ENCODE measurements at regions not wholly inside any gene's neighbourhood (a gene's known extent, or its start where the extent isn't known, plus 50 kb on each side); places are given as distances from the start of the nearest gene placed in this dataset.

- in situ Hi-C loops (cut with MboI; ENCODE audit: low sequenced_read_pairs) = loop anchor here (25.0 kb wide), 1 partner anchor 1524 kb away; no protein-coding TSS in a partner anchor
Observed at GRCh38 chr5:18311266-18311665, 677.0 kb downstream of the TAF11L14 start.

DNA sequence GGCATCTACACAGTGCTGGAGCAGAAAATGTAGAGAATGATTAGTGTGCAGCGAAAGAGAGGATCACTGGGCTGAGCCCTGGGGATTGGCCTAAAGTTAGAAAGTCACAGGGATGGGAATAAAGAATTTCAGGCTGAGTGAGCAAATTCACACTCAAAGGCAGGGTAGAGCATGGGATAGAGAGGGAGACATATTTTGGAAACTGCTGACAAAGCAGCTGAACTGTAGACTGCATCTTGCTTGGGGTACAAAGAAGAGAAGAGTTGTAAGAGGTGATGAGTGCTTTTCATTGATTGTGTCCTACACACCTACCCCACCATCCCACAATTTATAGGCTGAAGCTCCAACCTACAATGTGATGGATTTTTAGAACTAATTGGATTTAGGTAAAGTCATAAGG lies 677.8 kb downstream of the TAF11L14 start:
- in situ Hi-C loops (cut with MboI; ENCODE audit: low sequenced_read_pairs) = loop anchor here (25.0 kb wide), 1 partner anchor 1525 kb away; no protein-coding TSS in a partner anchor

- in situ Hi-C loops (cut with MboI; ENCODE audit: low sequenced_read_pairs) = loop anchor here (25.0 kb wide), 1 partner anchor 1527 kb away; no protein-coding TSS in a partner anchor
Observed at GRCh38 chr5:18314192-18314778, 680.0 kb downstream of the TAF11L14 start.

DNA sequence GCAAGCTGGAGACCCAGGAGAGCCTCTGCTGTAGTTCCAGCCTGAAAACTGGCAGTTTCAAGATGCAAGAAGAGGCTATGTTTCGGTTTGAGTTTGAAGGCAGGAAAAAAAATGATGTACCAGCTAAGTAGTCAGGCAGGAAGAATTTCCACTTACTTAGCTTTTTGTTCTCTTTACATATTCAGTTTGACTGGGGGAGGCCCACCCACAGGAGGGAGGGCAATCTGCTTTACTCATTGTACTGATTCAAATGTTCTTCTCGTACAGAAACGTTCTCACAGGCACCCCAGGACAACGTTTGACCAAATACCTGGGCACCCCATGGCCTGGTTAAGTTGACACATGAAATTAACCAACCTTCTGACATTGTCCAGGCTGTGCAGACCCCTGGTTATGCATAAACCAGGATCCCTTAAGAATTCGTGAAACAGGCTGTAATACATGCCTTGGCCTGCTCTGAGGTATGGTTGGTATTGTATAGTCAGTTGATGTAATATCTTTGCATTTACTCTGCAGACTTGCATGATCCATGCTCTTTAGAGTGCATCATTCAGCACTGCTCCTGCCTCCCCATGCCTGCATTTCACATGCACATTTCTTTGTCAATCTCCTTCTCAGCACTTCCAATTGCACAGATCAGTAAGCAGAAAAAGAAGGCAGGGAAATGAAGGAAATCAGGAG lies 687.1 kb downstream of the TAF11L14 start:
- in situ Hi-C loops (cut with MboI; ENCODE audit: low sequenced_read_pairs) = loop anchor here (25.0 kb wide), 1 partner anchor 1534 kb away; no protein-coding TSS in a partner anchor

DNA sequence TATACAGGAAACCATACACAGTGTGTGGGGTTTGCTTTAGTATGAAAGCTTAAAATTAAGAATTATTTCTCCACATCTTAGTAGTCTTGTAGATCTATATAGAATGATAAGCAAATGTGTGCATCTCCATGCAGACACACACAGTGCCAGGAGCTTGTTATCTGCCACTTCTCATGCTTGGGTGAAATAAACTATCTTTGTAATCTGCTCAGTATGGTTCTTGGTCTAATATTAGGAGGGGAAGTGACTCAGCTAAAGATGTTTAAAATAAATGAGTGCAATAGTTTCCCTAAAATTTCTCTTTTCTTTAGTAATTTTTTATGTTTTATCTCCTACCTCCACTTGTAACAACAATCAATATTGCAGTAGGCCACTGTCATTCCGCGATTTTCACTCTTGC lies 689.6 kb downstream of the TAF11L14 start:
- in situ Hi-C loops (cut with MboI; ENCODE audit: low sequenced_read_pairs) = loop anchor here (25.0 kb wide), 1 partner anchor 1537 kb away; no protein-coding TSS in a partner anchor

DNA sequence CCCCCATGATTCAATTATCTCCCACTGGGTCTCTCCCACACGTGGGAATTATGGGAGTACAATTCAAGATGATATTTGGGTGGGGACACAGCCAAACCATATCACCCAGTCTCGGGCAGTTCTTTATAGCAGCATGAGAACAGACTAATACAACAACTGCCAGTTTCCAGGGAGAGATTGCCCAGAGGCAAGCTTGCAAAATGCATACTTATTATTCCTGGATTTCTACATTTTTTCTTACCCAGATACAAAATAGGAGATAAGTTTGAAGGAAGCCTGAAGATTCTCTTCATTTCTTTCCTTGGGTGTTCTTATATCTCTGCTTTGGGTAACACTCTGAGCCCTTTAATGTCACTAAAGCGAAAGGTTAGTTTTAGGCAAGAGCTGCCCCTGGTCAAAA lies 691.2 kb downstream of the TAF11L14 start:
- in situ Hi-C loops (cut with MboI; ENCODE audit: low sequenced_read_pairs) = no loop called here

GRCh38 chr5:18329328-18329727 lies 695.1 kb downstream of the TAF11L14 start:
- in situ Hi-C loops (cut with MboI; ENCODE audit: low sequenced_read_pairs) = no loop called here

DNA sequence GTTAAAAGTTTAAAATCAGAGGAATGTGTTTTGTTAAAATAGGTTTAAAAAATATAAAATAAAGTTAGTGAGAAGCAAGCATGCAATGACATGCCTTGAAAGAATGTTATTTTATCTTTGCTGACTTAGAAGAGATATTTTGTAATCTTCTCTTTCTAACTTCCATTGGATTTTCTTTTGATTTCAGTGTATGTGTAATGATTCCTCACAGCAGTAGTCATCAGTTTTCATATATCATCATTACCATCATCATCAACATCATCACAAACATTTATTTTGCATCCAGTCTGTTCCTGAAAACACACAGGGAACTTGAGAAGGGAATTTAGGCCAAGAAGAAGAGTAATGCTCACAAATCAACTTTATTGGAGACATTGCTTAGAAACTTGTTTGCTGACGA lies 699.6 kb downstream of the TAF11L14 start:
- in situ Hi-C loops (cut with MboI; ENCODE audit: low sequenced_read_pairs) = no loop called here

- in situ Hi-C loops (cut with MboI; ENCODE audit: low sequenced_read_pairs) = no loop called here
Observed at GRCh38 chr5:18334949-18335348, 700.7 kb downstream of the TAF11L14 start.

DNA sequence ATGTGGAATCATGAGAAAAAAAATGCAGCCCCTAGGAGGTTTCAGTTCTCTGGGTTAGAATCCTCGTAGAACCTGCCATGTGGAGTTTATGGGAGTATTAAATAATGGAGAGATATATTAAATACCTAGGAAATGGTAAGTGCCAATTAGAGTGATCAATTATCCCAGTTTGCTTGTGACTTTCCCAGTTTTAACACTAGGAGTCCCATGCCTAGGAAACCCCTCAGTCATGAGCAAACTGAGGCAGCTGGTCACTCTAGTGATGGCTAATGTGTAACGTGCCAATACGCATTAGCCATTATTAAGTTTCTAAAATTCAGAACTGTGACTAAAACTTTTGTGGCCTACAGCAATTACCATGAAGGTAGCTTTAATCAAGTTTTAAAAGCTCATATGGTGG lies 720.6 kb downstream of the TAF11L14 start:
- in situ Hi-C loops (cut with MboI; ENCODE audit: low sequenced_read_pairs) = no loop called here

DNA sequence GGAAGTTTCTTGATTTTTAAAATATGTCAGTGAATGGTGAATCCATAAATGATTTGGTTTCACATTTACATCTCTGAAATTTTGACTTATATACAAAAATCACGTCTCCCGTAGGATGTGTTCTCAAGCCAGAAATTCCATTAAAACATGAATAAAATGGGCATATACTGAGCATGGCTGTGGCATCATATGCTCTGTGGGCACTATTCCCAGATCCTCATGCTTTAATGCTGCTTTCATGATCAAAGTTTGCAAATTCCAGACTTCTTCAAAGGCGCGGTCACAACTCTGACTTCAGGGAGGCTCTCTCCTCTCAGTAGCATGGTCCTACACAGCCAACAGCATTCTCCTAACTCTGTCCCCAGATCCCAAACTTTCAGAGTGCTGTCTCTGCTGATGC lies 723.2 kb downstream of the TAF11L14 start:
- in situ Hi-C loops (cut with MboI; ENCODE audit: low sequenced_read_pairs) = no loop called here

DNA sequence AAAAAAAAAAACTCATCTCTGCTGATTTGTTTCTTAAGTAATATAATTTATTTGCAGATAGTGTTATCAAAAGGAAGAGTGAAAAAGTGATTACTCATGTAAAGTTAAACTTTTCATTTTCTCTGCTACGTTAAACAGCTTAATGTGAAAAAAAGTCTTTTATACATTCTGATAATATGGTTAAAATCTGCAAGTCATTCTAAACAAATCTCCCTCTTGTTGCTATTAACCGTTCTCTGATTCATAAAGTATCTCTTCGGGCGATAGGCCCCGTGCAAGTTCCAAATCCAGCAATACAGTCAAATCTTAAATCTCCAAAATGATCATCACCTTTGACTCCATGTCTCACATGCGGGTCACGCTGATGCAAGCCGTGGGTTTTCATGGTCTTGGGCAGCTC lies 732.0 kb downstream of the TAF11L14 start:
- in situ Hi-C loops (cut with MboI; ENCODE audit: low sequenced_read_pairs) = no loop called here

- in situ Hi-C loops (cut with MboI; ENCODE audit: low sequenced_read_pairs) = no loop called here
Observed at GRCh38 chr5:18370531-18370930, 736.3 kb downstream of the TAF11L14 start.

DNA sequence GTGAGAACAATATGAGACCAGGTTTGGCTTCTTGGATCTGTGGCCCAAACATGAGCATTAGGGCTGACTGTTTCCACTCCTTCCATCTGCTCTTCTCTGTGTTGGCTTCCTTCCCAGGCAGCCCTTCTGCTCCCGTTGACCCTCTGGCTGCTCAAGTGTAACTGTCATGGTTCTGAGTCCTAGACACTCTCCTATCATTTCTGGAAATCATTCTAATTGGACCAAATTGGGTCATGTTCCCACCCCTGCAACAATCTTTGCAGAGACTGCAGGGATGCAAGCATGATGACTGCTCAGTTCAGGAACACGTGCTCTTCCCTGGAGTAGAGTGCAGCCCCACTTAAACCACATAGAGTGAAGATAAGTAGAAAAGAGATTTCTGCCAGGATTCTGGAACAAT lies 741.4 kb downstream of the TAF11L14 start:
- in situ Hi-C loops (cut with MboI; ENCODE audit: low sequenced_read_pairs) = no loop called here

GRCh38 chr5:18378066-18378465 lies 743.8 kb downstream of the TAF11L14 start:
- in situ Hi-C loops (cut with MboI; ENCODE audit: low sequenced_read_pairs) = no loop called here

DNA sequence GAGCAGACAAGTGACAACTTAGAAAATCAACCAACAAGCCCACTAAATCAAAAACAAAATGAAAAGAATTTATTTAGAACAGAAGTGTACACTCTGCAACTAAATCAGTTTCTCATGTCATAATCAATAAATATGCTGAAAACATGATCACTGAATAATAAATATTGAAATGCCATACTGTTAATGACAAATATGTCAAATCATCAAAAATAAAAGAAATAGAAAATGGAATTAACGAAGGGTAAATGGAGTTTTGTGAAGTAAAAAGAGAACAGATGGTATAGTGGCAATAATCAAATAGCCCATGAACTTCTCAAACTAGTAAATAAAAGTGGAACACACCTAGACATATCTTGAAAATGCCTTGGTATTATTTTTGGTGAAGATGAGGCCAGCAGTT lies 744.9 kb downstream of the TAF11L14 start:
- in situ Hi-C loops (cut with MboI; ENCODE audit: low sequenced_read_pairs) = no loop called here

DNA sequence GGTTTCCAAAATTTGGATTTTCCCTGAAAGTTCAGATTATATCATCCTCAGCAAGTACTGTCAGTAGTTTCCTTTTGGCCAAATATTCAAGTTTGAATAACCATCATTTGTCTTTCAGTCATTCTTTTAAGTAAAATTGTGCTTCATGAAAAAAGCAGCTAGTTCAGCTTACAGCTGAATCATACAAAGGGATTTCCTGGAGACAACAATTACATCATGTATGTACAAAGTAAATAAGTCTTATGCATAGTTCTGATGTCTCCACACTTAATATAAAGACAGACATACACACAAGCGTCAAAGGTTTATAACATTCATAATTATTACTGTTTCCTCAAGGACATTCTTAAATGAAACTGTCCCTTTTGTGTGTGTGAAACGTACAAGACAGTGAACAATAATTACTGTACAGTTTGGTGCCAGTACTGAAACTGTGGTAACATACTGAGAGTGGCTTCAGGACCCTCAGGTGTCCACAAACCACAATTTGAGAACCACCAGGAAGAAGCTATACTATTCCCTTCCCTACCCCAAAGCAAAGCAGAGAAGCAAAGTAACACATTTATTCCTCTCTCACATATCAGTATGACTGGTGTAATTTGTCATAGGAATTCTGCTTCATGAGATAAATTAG lies 746.6 kb downstream of the TAF11L14 start:
- in situ Hi-C loops (cut with MboI; ENCODE audit: low sequenced_read_pairs) = no loop called here

- in situ Hi-C loops (cut with MboI; ENCODE audit: low sequenced_read_pairs) = no loop called here
Observed at GRCh38 chr5:18393565-18394442, 759.5 kb downstream of the TAF11L14 start.

GRCh38 chr5:18394443-18394804 lies 760.2 kb downstream of the TAF11L14 start:
- in situ Hi-C loops (cut with MboI; ENCODE audit: low sequenced_read_pairs) = no loop called here

GRCh38 chr5:18395126-18396110 lies 761.2 kb downstream of the TAF11L14 start:
- in situ Hi-C loops (cut with MboI; ENCODE audit: low sequenced_read_pairs) = no loop called here

Measured in HL-60/S4 (cell line).